ENCODE measurements at regions not wholly inside any gene's neighbourhood (a gene's known extent, or its start where the extent isn't known, plus 50 kb on each side); places are given as distances from the start of the nearest gene placed in this dataset.
"Not testable (repeated sequence)": the region's sequence is repeated elsewhere in the genome, so short reads cannot be mapped to it uniquely, and the experiment has no call there.

- no peaks in the 10 kb centered on the region for H3K9me3 ChIP-seq (ENCODE audit: control insufficient read depth, insufficient read depth, low read length)
- no peak overlapping the region for H3K27ac ChIP-seq (ENCODE audit: low read depth, low read length)
- no peaks in the 10 kb centered on the region for H3K27me3 ChIP-seq (ENCODE audit: control insufficient read depth, insufficient read depth, low read length)
- POLR2A ChIA-PET, result no interaction called here
- TF ChIP-seq, protein P1, sequence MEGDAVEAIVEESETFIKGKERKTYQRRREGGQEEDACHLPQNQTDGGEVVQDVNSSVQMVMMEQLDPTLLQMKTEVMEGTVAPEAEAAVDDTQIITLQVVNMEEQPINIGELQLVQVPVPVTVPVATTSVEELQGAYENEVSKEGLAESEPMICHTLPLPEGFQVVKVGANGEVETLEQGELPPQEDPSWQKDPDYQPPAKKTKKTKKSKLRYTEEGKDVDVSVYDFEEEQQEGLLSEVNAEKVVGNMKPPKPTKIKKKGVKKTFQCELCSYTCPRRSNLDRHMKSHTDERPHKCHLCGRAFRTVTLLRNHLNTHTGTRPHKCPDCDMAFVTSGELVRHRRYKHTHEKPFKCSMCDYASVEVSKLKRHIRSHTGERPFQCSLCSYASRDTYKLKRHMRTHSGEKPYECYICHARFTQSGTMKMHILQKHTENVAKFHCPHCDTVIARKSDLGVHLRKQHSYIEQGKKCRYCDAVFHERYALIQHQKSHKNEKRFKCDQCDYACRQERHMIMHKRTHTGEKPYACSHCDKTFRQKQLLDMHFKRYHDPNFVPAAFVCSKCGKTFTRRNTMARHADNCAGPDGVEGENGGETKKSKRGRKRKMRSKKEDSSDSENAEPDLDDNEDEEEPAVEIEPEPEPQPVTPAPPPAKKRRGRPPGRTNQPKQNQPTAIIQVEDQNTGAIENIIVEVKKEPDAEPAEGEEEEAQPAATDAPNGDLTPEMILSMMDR (IDR thresholded peaks at IDR 0.05; ENCODE audit: low read depth, low read length), result no peak
- DNase-seq (ENCODE audit: low read depth, low spot score), result no peak
- CTCF ChIA-PET, result no interaction called here
- no peak overlapping the region for H3K4me3 ChIP-seq (ENCODE audit: low read depth, low read length)
These were observed 53.0 kb downstream of the ACTBL2 start for GRCh38 chr5:57429513-57430120.

- CTCF ChIA-PET; H3K4me3 ChIP-seq (ENCODE audit: low read depth, low read length); H3K27me3 ChIP-seq (ENCODE audit: control insufficient read depth, insufficient read depth, low read length); H3K27ac ChIP-seq (ENCODE audit: low read depth, low read length); H3K9me3 ChIP-seq (ENCODE audit: control insufficient read depth, insufficient read depth, low read length); DNase-seq (ENCODE audit: low read depth, low spot score); POLR2A ChIA-PET: not testable (repeated sequence)
These were observed 53.6 kb downstream of the ACTBL2 start for GRCh38 chr5:57429021-57429420.

DNA sequence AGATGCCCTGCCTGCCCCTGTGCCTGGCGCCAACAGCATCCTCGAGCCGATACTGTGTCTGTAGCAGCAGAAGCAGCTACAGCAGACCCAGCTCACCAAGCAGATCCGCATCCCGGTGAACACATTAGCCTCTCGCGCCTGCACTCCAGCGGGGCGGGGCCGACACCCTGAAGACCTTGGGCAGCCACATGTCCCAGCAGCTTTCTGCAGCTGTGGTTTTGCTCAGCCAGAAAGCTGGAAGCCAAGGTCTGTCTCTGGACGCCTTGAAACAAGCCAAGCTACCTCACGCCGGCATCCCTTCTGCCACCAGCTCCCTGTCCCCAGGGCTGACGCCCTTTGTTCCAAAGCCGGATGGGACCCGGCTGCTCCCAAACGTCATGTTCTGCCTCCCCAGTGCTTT, 59.6 kb downstream of the ACTBL2 start:
- Histone ChIP-seq H3K4me3 (ENCODE audit: low read depth, low read length) (no peak overlapping the region), H3K27ac (ENCODE audit: low read depth, low read length) (no peak overlapping the region), H3K9me3 (ENCODE audit: control insufficient read depth, insufficient read depth, low read length) (peaks cover 15% of the 10 kb centered on the region), H3K27me3 (ENCODE audit: control insufficient read depth, insufficient read depth, low read length) (no peaks in the 10 kb centered on the region)
- DNase-seq (ENCODE audit: low read depth, low spot score), result no peak
- POLR2A ChIA-PET, result no interaction called here
- CTCF ChIA-PET, result no interaction called here
- TF ChIP-seq, protein P1 (IDR thresholded peaks at IDR 0.05; ENCODE audit: low read depth, low read length), result no peak

DNA sequence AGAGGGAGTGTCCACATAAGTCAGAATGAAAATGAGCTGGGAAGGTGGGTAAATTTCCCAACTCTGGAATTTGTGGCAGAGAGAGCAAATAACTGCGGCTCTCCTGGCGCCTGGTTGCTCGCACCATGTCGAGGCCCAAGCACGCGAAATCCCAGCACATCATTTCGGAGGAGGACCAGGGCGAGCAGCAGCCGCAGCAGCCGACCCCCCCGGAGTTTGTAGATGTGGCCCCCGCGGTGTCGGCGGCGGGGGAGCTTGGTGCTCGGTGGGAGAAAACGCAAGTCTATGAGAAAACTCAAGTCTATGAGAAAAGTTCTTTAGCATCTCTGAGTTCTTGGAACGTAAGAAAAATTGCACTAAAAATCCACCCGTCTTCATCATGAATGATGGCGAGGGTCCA, 60.3 kb downstream of the ACTBL2 start:
- Histone ChIP-seq H3K9me3 (ENCODE audit: control insufficient read depth, insufficient read depth, low read length) (peaks cover 15% of the 10 kb centered on the region), H3K27me3 (ENCODE audit: control insufficient read depth, insufficient read depth, low read length) (no peaks in the 10 kb centered on the region), H3K27ac (ENCODE audit: low read depth, low read length) (no peak overlapping the region), H3K4me3 (ENCODE audit: low read depth, low read length) (no peak overlapping the region)
- ChIA-PET POLR2A (no interaction called here), CTCF (no interaction called here)
- TF ChIP-seq, protein P1 (IDR thresholded peaks at IDR 0.05; ENCODE audit: low read depth, low read length), result no peak
- no peak for DNase-seq (ENCODE audit: low read depth, low spot score)

GRCh38 chr5:57420801-57421200, 61.8 kb downstream of the ACTBL2 start:
- TF ChIP-seq, protein P1 (IDR thresholded peaks at IDR 0.05; ENCODE audit: low read depth, low read length), result no peak
- ChIA-PET POLR2A (no interaction called here), CTCF (no interaction called here)
- H3K27me3 ChIP-seq (ENCODE audit: control insufficient read depth, insufficient read depth, low read length), result no peaks in the 10 kb centered on the region
- H3K27ac ChIP-seq (ENCODE audit: low read depth, low read length), result no peak overlapping the region
- peaks cover 15% of the 10 kb centered on the region for H3K9me3 ChIP-seq (ENCODE audit: control insufficient read depth, insufficient read depth, low read length)
- DNase-seq (ENCODE audit: low read depth, low spot score), result no peak
- H3K4me3 ChIP-seq (ENCODE audit: low read depth, low read length), result no peak overlapping the region

DNA sequence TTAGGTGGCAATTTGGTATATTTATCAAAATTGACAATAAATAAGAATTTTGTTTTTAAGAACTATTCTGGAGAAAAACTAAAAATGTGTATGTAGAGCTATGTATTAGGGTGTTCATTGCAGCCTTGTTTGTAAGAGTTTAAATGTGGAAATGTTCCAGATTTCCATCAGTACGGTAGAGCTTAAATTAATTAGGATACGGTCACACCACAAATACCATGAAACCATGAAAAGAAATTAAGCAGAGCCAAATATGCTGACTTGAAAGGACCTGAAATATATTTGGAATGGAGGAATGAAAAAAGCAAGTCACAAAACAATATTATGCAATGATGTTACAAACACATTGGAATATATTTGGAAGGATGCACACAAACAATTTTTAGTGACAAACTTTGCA, 64.6 kb downstream of the ACTBL2 start:
- POLR2A ChIA-PET, result no interaction called here
- Histone ChIP-seq H3K27me3 (ENCODE audit: control insufficient read depth, insufficient read depth, low read length) (no peaks in the 10 kb centered on the region), H3K4me3 (ENCODE audit: low read depth, low read length) (no peak overlapping the region), H3K27ac (ENCODE audit: low read depth, low read length) (no peak overlapping the region), H3K9me3 (ENCODE audit: control insufficient read depth, insufficient read depth, low read length) (peaks cover 9% of the 10 kb centered on the region)
- no peak for DNase-seq (ENCODE audit: low read depth, low spot score)
- CTCF ChIA-PET, result no interaction called here
- TF ChIP-seq, protein P1 (IDR thresholded peaks at IDR 0.05; ENCODE audit: low read depth, low read length), result no peak
